ENCODE measurements at regions not wholly inside any gene's neighbourhood (a gene's known extent, or its start where the extent isn't known, plus 50 kb on each side); places are given as distances from the start of the nearest gene placed in this dataset.

GRCh38 chr1:110787328-110788071 is 85.4 kb upstream of the CD53 start:
- Mint-ChIP-seq H3K9me3 (ENCODE audit: unreplicated experiment) (no peaks in the 10 kb centered on the region), H3K36me3 (ENCODE audit: unreplicated experiment) (peaks cover 11% of the 10 kb centered on the region), H3K27ac (ENCODE audit: unreplicated experiment) (no peak overlapping the region), H3K27me3 (ENCODE audit: unreplicated experiment) (peaks cover 4% of the 10 kb centered on the region), H3K4me3 (ENCODE audit: unreplicated experiment) (no peak overlapping the region), H3K4me1 (ENCODE audit: low read depth, unreplicated experiment) (no peaks in the 10 kb centered on the region)
- TF ChIP-seq, protein P1, sequence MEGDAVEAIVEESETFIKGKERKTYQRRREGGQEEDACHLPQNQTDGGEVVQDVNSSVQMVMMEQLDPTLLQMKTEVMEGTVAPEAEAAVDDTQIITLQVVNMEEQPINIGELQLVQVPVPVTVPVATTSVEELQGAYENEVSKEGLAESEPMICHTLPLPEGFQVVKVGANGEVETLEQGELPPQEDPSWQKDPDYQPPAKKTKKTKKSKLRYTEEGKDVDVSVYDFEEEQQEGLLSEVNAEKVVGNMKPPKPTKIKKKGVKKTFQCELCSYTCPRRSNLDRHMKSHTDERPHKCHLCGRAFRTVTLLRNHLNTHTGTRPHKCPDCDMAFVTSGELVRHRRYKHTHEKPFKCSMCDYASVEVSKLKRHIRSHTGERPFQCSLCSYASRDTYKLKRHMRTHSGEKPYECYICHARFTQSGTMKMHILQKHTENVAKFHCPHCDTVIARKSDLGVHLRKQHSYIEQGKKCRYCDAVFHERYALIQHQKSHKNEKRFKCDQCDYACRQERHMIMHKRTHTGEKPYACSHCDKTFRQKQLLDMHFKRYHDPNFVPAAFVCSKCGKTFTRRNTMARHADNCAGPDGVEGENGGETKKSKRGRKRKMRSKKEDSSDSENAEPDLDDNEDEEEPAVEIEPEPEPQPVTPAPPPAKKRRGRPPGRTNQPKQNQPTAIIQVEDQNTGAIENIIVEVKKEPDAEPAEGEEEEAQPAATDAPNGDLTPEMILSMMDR (IDR thresholded peaks at IDR 0.05; ENCODE audit: partially characterized antibody, unreplicated experiment), result no peak
- no peak for DNase-seq

- H3K27ac Mint-ChIP-seq (ENCODE audit: unreplicated experiment), result no peak overlapping the region
- no peaks in the 10 kb centered on the region for H3K9me3 Mint-ChIP-seq (ENCODE audit: unreplicated experiment)
- peaks cover 4% of the 10 kb centered on the region for H3K27me3 Mint-ChIP-seq (ENCODE audit: unreplicated experiment)
- TF ChIP-seq, protein P1 (IDR thresholded peaks at IDR 0.05; ENCODE audit: partially characterized antibody, unreplicated experiment), result no peak
- no peaks in the 10 kb centered on the region for H3K4me1 Mint-ChIP-seq (ENCODE audit: low read depth, unreplicated experiment)
- peaks cover 11% of the 10 kb centered on the region for H3K36me3 Mint-ChIP-seq (ENCODE audit: unreplicated experiment)
- no peak for DNase-seq
- H3K4me3 Mint-ChIP-seq (ENCODE audit: unreplicated experiment), result no peak overlapping the region
Measured at GRCh38 chr1:110786802-110787327, 86.1 kb upstream of the CD53 start.

DNA sequence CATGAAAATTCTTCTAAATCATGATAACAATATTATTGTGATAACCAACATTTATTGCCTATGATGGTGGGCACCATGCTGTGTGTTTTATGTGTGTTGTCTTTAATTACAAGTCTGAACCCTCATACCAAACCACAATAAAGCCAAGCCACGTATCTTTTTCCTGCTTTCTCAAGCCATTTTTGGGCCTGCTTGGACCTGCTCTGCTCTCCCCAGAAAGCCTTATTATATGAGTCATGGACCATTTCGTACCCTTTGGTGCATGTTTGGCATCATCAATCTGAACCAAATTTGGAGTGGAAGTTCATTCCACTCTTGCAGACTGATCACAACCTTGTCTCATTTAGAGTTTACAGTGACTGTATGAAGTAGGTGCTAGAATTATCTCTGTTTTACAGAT is 87.3 kb upstream of the CD53 start:
- H3K4me3 Mint-ChIP-seq (ENCODE audit: unreplicated experiment), result no peak overlapping the region
- H3K9me3 Mint-ChIP-seq (ENCODE audit: unreplicated experiment), result no peaks in the 10 kb centered on the region
- DNase-seq, result no peak
- peaks cover 11% of the 10 kb centered on the region for H3K36me3 Mint-ChIP-seq (ENCODE audit: unreplicated experiment)
- H3K4me1 Mint-ChIP-seq (ENCODE audit: low read depth, unreplicated experiment), result peaks cover 5% of the 10 kb centered on the region
- TF ChIP-seq, protein P1 (IDR thresholded peaks at IDR 0.05; ENCODE audit: partially characterized antibody, unreplicated experiment), result no peak
- peaks cover 4% of the 10 kb centered on the region for H3K27me3 Mint-ChIP-seq (ENCODE audit: unreplicated experiment)
- H3K27ac Mint-ChIP-seq (ENCODE audit: unreplicated experiment), result no peak overlapping the region

GRCh38 chr1:110785055-110785454 is 87.9 kb upstream of the CD53 start:
- TF ChIP-seq, protein P1 (IDR thresholded peaks at IDR 0.05; ENCODE audit: partially characterized antibody, unreplicated experiment), result no peak
- H3K27me3 Mint-ChIP-seq (ENCODE audit: unreplicated experiment), result peaks cover 4% of the 10 kb centered on the region

DNA sequence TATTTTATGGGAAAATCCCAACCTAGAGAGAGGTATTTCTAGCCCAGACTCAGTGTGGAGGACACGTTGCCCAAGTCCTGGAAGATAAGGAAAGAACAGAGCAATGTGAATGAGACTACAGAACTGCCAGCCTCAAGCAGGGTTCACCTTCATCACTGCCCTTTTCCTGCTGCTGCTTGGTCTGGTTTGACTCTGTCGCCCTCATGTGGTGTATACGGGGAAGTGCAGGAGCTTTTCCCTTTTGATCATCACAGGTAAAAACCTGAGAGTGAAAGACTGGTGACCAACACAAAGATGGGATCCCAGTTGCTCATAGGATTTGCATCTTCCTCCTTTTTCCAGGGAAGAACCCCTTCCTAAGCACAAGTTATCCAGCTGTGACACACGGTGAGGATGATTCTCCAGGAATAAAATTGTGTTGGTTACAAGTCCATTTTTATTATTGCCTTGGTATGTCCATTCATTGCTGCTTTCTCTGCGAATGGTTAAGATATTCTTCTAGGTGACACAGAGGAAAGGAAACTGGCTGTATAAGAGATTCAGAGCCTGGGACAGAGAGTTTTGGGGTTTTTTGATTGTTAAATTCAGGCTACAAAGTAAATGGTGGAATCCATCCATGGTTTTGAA is 89.5 kb upstream of the CD53 start:
- Mint-ChIP-seq H3K36me3 (ENCODE audit: unreplicated experiment) (peaks cover under 1% of the 10 kb centered on the region), H3K27me3 (ENCODE audit: unreplicated experiment) (peaks cover 2% of the 10 kb centered on the region), H3K4me1 (ENCODE audit: low read depth, unreplicated experiment) (peaks cover 5% of the 10 kb centered on the region), H3K9me3 (ENCODE audit: unreplicated experiment) (peaks cover 3% of the 10 kb centered on the region), H3K4me3 (ENCODE audit: unreplicated experiment) (no peak overlapping the region), H3K27ac (ENCODE audit: unreplicated experiment) (no peak overlapping the region)
- TF ChIP-seq, protein P1 (IDR thresholded peaks at IDR 0.05; ENCODE audit: partially characterized antibody, unreplicated experiment), result peak; percentile 95
- DNase-seq, result no peak

More at GRCh38 chr1:110785055-110785454, 87.9 kb upstream of the CD53 start:
- H3K4me1 Mint-ChIP-seq (ENCODE audit: low read depth, unreplicated experiment), result peaks cover 5% of the 10 kb centered on the region
- H3K27ac Mint-ChIP-seq (ENCODE audit: unreplicated experiment), result no peak overlapping the region
- H3K36me3 Mint-ChIP-seq (ENCODE audit: unreplicated experiment), result peaks cover 11% of the 10 kb centered on the region
- no peak overlapping the region for H3K4me3 Mint-ChIP-seq (ENCODE audit: unreplicated experiment)
- no peaks in the 10 kb centered on the region for H3K9me3 Mint-ChIP-seq (ENCODE audit: unreplicated experiment)
- DNase-seq, result no peak
